B cell (primary cell): ENCODE measurements at regions not wholly inside any gene's neighbourhood (a gene's known extent, or its start where the extent isn't known, plus 50 kb on each side); places are given as distances from the start of the nearest gene placed in this dataset.

ENCODE experiments used
- ATAC-seq: fragments of 200-7000 bp; cut with Tn5 transposase; one replicate; pipeline ENCODE4 v1.10.0; 2021; ENCODE audit warnings: low read depth, mild to moderate bottlenecking, moderate number of reproducible peaks, moderate library complexity
- CTCF ChIA-PET: fragments of 350-600 bp; sonication (Branson Sonifier 250); formaldehyde crosslinking; loops from one replicate; lab custom pipeline; 2021; ENCODE audit warnings: antibody characterized with exemption, inconsistent platforms; lab: Charles Lee
- POLR2A ChIA-PET: fragments of 350-600 bp; sonication (Branson Sonifier 250); formaldehyde crosslinking; loops from one replicate; lab custom pipeline; 2021; ENCODE audit warnings: antibody characterized with exemption; lab: Charles Lee
- DNase-seq: peaks from one replicate; pipeline ENCODE4 v3.0.0; 2013
- H2AFZ ChIP-seq: 2 replicates; pipeline ENCODE4 v1.6.1; 2012; ENCODE audit warnings: mild to moderate bottlenecking, low read depth, low read length; ENCODE audit not compliant: insufficient read depth, poor library complexity, severe bottlenecking
- H3K27ac ChIP-seq, 2 donors: 1 replicate in 1 of 2; 2 replicates in 1 of 2; pipeline ENCODE4 v1.5.1; 2012 to 2013; ENCODE audit warnings: low read length in 2 of 2, mild to moderate bottlenecking in 2 of 2, moderate library complexity in 1 of 2
- H3K27me3 ChIP-seq, 4 experiments: fragments of 200-600 bp in 1 of 4; sonication (generic) in 1 of 4; replicated peaks in 1 of 4; 1 replicate in 2 of 4; 2 replicates in 2 of 4; pipeline versions ENCODE4 v1.6.1 to v1.7.0; 2013 to 2016; ENCODE audit warnings: low read length in 3 of 4, mild to moderate bottlenecking in 2 of 4, mixed read lengths in 1 of 4, moderate library complexity in 1 of 4; ENCODE audit not compliant: insufficient read depth in 4 of 4, control insufficient read depth in 3 of 4; ENCODE audit errors: control extremely low read depth in 1 of 4
- H3K36me3 ChIP-seq, 2 experiments: replicated peaks in 1 of 2; 1 replicate in 1 of 2; 2 replicates in 1 of 2; pipeline versions ENCODE4 v1.6.1 to v1.7.1; 2013; ENCODE audit warnings: low read length in 1 of 2; ENCODE audit not compliant: insufficient read depth in 2 of 2, control insufficient read depth in 1 of 2; ENCODE audit errors: control extremely low read depth in 1 of 2, extremely low read depth in 1 of 2
- H3K4me1 ChIP-seq, 2 donors: fragments of 200-600 bp in 1 of 2; sonication (generic) in 1 of 2; 1 replicate in 1 of 2; 2 replicates in 1 of 2; pipeline versions ENCODE4 v1.5.1 to v1.6.1; 2013 to 2017; ENCODE audit warnings: low read length in 2 of 2; ENCODE audit not compliant: control insufficient read depth in 2 of 2, insufficient read depth in 2 of 2
- H3K4me2 ChIP-seq: replicated peaks from 2 replicates; pipeline ENCODE3; 2012; ENCODE audit warnings: mild to moderate bottlenecking, low read depth, low read length; ENCODE audit not compliant: poor library complexity, severe bottlenecking
- H3K4me3 ChIP-seq, 5 experiments: fragments of 200-600 bp in 1 of 5; sonication (generic) in 1 of 5; 1 replicate in 3 of 5; 2 replicates in 2 of 5; pipeline versions ENCODE4 v1.5.1 to v1.7.0; 2011 to 2016; ENCODE audit warnings: low read length in 4 of 5, mild to moderate bottlenecking in 4 of 5, low read depth in 2 of 5, control low read depth in 1 of 5, moderate library complexity in 1 of 5; ENCODE audit not compliant: insufficient read depth in 1 of 5; ENCODE audit errors: control extremely low read depth in 1 of 5, extremely low read depth in 1 of 5
- H3K79me2 ChIP-seq: fragments of 200-600 bp; sonication (generic); one replicate; pipeline ENCODE4 v1.6.0; 2016; ENCODE audit warnings: low read length; ENCODE audit not compliant: control insufficient read depth, insufficient read depth
- H3K9ac ChIP-seq: fragments of 200-600 bp; sonication (generic); 2 replicates; pipeline ENCODE4 v1.6.1; 2017; ENCODE audit warnings: mild to moderate bottlenecking, low read length, moderate library complexity
- H3K9me3 ChIP-seq, 3 donors: one replicate each; pipeline versions ENCODE4 v1.6.1 to v1.7.1; 2013; ENCODE audit warnings: low read length in 2 of 3; ENCODE audit not compliant: control insufficient read depth in 2 of 3, insufficient read depth in 1 of 3; ENCODE audit errors: control extremely low read depth in 1 of 3
- H4K20me1 ChIP-seq: 2 replicates; pipeline ENCODE4 v1.6.0; 2012; ENCODE audit warnings: mild to moderate bottlenecking, low read length; ENCODE audit not compliant: insufficient read depth, control insufficient read depth, poor library complexity, severe bottlenecking
- H3K27ac Mint-ChIP-seq: one replicate; pipeline ENCODE4 v1.8.0; 2021; ENCODE audit warnings: mixed read lengths
- H3K27me3 Mint-ChIP-seq: one replicate; pipeline ENCODE4 v1.8.0; 2021; ENCODE audit warnings: mixed read lengths
- H3K4me1 Mint-ChIP-seq: one replicate; pipeline ENCODE4 v1.8.0; 2021; ENCODE audit warnings: mixed read lengths
- H3K4me3 Mint-ChIP-seq: one replicate; pipeline ENCODE4 v1.8.0; 2021; ENCODE audit warnings: mixed read lengths
- H3K9me3 Mint-ChIP-seq: one replicate; pipeline ENCODE4 v1.8.0; 2022; ENCODE audit warnings: mixed read lengths; ENCODE audit not compliant: insufficient read depth
- EZH2 ChIP-seq: IDR thresholded peaks from 2 replicates; pipeline ENCODE4 v1.6.1; 2012; ENCODE audit warnings: borderline replicate concordance, low read depth, mild to moderate bottlenecking, moderate library complexity, low read length; ENCODE audit not compliant: insufficient read depth, poor library complexity, severe bottlenecking
- WGBS: methylation state at CpG from one replicate; pipeline ENCODE4 v1.1.5; 2013; ENCODE audit warnings: missing lambda C conversion rate; ENCODE audit not compliant: insufficient coverage; 5-methylcytosine and 5-hydroxymethylcytosine counted together
- intact Hi-C: fragments of 100-400 bp; cut with micrococcal nuclease; formaldehyde crosslinking; loops from one replicate; pipeline ENCODE4 v1.10.0; 2022
- TF ChIP-seq, protein P1 (sequence below): fragments of 200-600 bp; IDR thresholded peaks from one replicate; pipeline ENCODE4 v1.8.0; 2022; ENCODE audit warnings: antibody characterized with exemption, mild to moderate bottlenecking

DNA sequence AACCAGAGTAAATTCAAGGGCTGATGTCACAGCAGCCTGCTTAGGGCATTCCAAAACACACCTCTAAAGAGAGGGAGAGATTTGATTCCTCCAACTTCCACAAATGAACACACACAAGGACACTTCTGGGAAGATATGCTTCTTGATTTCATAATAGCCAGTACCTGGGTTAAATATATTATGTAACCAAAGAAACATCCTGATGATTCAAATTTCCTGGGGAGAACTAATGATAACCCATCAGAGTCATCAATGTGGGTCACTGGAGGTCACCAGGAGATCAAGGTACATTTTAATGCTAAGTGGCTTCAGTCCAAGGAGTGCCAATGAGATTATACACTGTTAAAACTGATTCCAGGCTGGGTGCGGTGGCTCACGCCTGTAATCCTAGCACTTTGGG is 54.0 kb upstream of the DOCK9 start:
- Histone ChIP-seq H3K9me3 (peaks cover 2 to 7% (median 5%) of the 10 kb centered on the region in 3 donors), H3K36me3 (no peaks in the 10 kb centered on the region), H3K27ac (no peak overlapping the region), H3K9ac (no peak overlapping the region), H2AFZ (no peak overlapping the region), H3K27me3 (no peaks in the 10 kb centered on the region), H3K4me2 (no peak overlapping the region), H3K79me2 (no peaks in the 10 kb centered on the region), H4K20me1 (no peaks in the 10 kb centered on the region), H3K4me3 (no peak overlapping the region), H3K4me1 (no peaks in the 10 kb centered on the region)
- H3K9me3 Mint-ChIP-seq: peaks cover 14% of the 10 kb centered on the region
- intact Hi-C loops: loop anchor here (5.0 kb wide), 1 partner anchor 190 kb away; no protein-coding TSS in a partner anchor
- H3K27me3 Mint-ChIP-seq: peaks cover 5% of the 10 kb centered on the region
- POLR2A ChIA-PET: no interaction called here
- CTCF ChIA-PET: no interaction called here
- no peak overlapping the region for H3K4me3 Mint-ChIP-seq
- H3K4me1 Mint-ChIP-seq: peaks cover 2% of the 10 kb centered on the region
- ATAC-seq (no peak), DNase-seq (no peak)
- 100% methylated on average over 2 of the region's 2 CpGs for WGBS
- no peak for TF ChIP-seq EZH2
- TF ChIP-seq, protein P1, sequence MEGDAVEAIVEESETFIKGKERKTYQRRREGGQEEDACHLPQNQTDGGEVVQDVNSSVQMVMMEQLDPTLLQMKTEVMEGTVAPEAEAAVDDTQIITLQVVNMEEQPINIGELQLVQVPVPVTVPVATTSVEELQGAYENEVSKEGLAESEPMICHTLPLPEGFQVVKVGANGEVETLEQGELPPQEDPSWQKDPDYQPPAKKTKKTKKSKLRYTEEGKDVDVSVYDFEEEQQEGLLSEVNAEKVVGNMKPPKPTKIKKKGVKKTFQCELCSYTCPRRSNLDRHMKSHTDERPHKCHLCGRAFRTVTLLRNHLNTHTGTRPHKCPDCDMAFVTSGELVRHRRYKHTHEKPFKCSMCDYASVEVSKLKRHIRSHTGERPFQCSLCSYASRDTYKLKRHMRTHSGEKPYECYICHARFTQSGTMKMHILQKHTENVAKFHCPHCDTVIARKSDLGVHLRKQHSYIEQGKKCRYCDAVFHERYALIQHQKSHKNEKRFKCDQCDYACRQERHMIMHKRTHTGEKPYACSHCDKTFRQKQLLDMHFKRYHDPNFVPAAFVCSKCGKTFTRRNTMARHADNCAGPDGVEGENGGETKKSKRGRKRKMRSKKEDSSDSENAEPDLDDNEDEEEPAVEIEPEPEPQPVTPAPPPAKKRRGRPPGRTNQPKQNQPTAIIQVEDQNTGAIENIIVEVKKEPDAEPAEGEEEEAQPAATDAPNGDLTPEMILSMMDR: no peak
- H3K27ac Mint-ChIP-seq: no peak overlapping the region

DNA sequence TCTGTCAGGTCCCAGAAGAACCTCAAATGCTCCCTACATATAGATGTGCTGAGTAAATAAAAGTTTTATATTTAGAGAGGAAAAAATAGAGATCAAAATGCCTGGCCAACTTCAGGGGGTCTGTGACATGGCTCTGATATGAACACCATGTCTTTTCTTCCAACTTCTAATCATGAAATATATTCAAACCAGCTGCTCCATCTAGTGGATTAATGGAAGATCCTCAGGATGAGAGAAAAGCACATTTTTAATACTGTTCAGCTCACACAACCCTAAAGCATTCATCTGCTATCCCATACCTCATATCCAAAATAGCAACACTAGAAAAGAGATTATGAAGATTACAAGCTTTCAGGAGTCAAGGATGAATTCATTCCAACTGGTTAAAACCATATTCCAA is 56.0 kb upstream of the DOCK9 start:
- TF ChIP-seq, protein P1: no peak
- no peak for TF ChIP-seq EZH2

More for the DNA sequence above, 56.0 kb upstream of the DOCK9 start:
- H3K27ac Mint-ChIP-seq: no peak overlapping the region
- no peak for DNase-seq
- no peaks in the 10 kb centered on the region for H3K36me3 ChIP-seq
- H3K9me3 ChIP-seq: peaks cover 2 to 6% (median 4%) of the 10 kb centered on the region in 3 donors
- no peaks in the 10 kb centered on the region for H3K4me1 ChIP-seq
- no peak overlapping the region for H3K4me3 Mint-ChIP-seq
- no peaks in the 10 kb centered on the region for H3K27me3 ChIP-seq
- H3K27me3 Mint-ChIP-seq: no peaks in the 10 kb centered on the region
- CTCF ChIA-PET: interaction anchor here (0.6 to 0.8 kb wide), 2 partner anchors 13 to 39 kb away, joined by 3 read pairs; no protein-coding TSS in a partner anchor
- peaks cover 2% of the 10 kb centered on the region for H3K4me1 Mint-ChIP-seq
- peaks cover 9% of the 10 kb centered on the region for H3K9me3 Mint-ChIP-seq
- intact Hi-C loops: loop anchor here (5.0 kb wide), 1 partner anchor 192 kb away; no protein-coding TSS in a partner anchor
- no peak overlapping the region for H3K4me2 ChIP-seq
- POLR2A ChIA-PET: no interaction called here
- H3K79me2 ChIP-seq: no peaks in the 10 kb centered on the region
- H3K4me3 ChIP-seq: no peak overlapping the region
- no peak overlapping the region for H3K27ac ChIP-seq
- no peak overlapping the region for H2AFZ ChIP-seq
- no peak overlapping the region for H3K9ac ChIP-seq
- H4K20me1 ChIP-seq: no peaks in the 10 kb centered on the region
- no peak for ATAC-seq
